Neural cell (in vitro differentiated cells): ENCODE measurements at regions not wholly inside any gene's neighbourhood (a gene's known extent, or its start where the extent isn't known, plus 50 kb on each side); places are given as distances from the start of the nearest gene placed in this dataset.

Experiments used
- H2AFZ ChIP-seq: fragments of 200-600, 300-800 bp; sonication (generic), shearing (Covaris generic); 2 replicates; pipeline ENCODE4 v1.6.0; 2014; ENCODE audit warnings: low read depth, mild to moderate bottlenecking, antibody characterized with exemption, low read length, moderate library complexity
- H3F3A ChIP-seq: fragments of 200-600 bp; shearing (Covaris generic); 2 replicates; pipeline ENCODE4 v1.6.1; 2016; ENCODE audit warnings: mild to moderate bottlenecking, moderate library complexity, mixed read lengths, antibody characterized with exemption, low read length; ENCODE audit not compliant: insufficient read depth, poor library complexity, severe bottlenecking
- H3K27ac ChIP-seq: fragments of 200-600, 300-800 bp; sonication (generic), shearing (Covaris generic); 2 replicates; pipeline ENCODE4 v1.5.1; 2014; ENCODE audit warnings: mild to moderate bottlenecking, low read length, moderate library complexity
- H3K27me3 ChIP-seq: fragments of 300-800, 200-600 bp; sonication (generic), shearing (Covaris generic); 2 replicates; pipeline ENCODE4 v1.6.0; 2014; ENCODE audit warnings: mild to moderate bottlenecking, low read depth, low read length, moderate library complexity; ENCODE audit not compliant: insufficient read depth
- H3K36me3 ChIP-seq: fragments of 300-800, 200-600 bp; sonication (generic), shearing (Covaris generic); 2 replicates; pipeline ENCODE4 v1.5.1; 2014; ENCODE audit warnings: mild to moderate bottlenecking, antibody characterized with exemption, low read length, moderate library complexity; ENCODE audit not compliant: insufficient read depth
- H3K4me2 ChIP-seq: fragments of 300-800, 200-600 bp; sonication (generic), shearing (Covaris generic); 2 replicates; pipeline ENCODE4 v1.6.0; 2014; ENCODE audit warnings: mild to moderate bottlenecking, low read length
- H3K4me3 ChIP-seq: fragments of 300-800, 200-600 bp; sonication (generic), shearing (Covaris generic); 2 replicates; pipeline ENCODE4 v1.5.1; 2014; ENCODE audit warnings: mild to moderate bottlenecking, low read length, moderate library complexity
- H3K79me2 ChIP-seq: fragments of 200-600 bp; shearing (Covaris generic); replicated peaks from 2 replicates; pipeline ENCODE4 v1.6.0; 2014; ENCODE audit warnings: mild to moderate bottlenecking, low read length, moderate library complexity; ENCODE audit not compliant: insufficient read depth
- H3K9ac ChIP-seq: fragments of 300-800, 200-600 bp; sonication (generic), shearing (Covaris generic); 2 replicates; pipeline ENCODE4 v1.6.1; 2016; ENCODE audit warnings: mild to moderate bottlenecking, low read length, mixed read lengths
- H3K9me2 ChIP-seq: fragments of 200-600 bp; shearing (Covaris generic); 2 replicates; pipeline ENCODE4 v1.6.1; 2016; ENCODE audit warnings: mild to moderate bottlenecking, low read length, mixed read lengths; ENCODE audit not compliant: insufficient read depth
- H3K9me3 ChIP-seq: fragments of 200-600, 300-800 bp; sonication (generic), shearing (Covaris generic); 2 replicates; pipeline ENCODE4 v1.6.1; 2016; ENCODE audit warnings: mild to moderate bottlenecking, mixed run types, low read length, moderate library complexity, mixed read lengths
- H4K20me1 ChIP-seq: fragments of 200-600 bp; shearing (Covaris generic); 2 replicates; pipeline ENCODE4 v1.6.1; 2016; ENCODE audit warnings: mild to moderate bottlenecking, mixed run types; ENCODE audit not compliant: insufficient read depth
- CTCF ChIP-seq: fragments of 450-650 bp; IDR thresholded peaks from 2 replicates; pipeline ENCODE4 v1.5.1; 2014; ENCODE audit warnings: antibody characterized with exemption, mild to moderate bottlenecking, moderate library complexity; ENCODE audit not compliant: poor library complexity, severe bottlenecking
- EP300 ChIP-seq: fragments of 450-650 bp; conservative IDR thresholded peaks from 2 replicates; pipeline ENCODE4 v1.6.1; 2014; ENCODE audit warnings: antibody characterized with exemption, mild to moderate bottlenecking, moderate library complexity; ENCODE audit not compliant: poor library complexity, severe bottlenecking
- EZH2 ChIP-seq: fragments of 200-600, 300-800 bp; shearing (Covaris generic), sonication (generic); IDR thresholded peaks from 2 replicates; pipeline ENCODE4 v1.6.1; 2014; ENCODE audit warnings: antibody characterized with exemption, low read length, borderline replicate concordance, mild to moderate bottlenecking; ENCODE audit not compliant: insufficient read depth, poor library complexity, severe bottlenecking
- MXI1 ChIP-seq: fragments of 450-650 bp; conservative IDR thresholded peaks from 2 replicates; pipeline ENCODE4 v1.6.1; 2014; ENCODE audit warnings: antibody characterized with exemption, mild to moderate bottlenecking; ENCODE audit not compliant: poor library complexity, severe bottlenecking
- POLR2AphosphoS5 ChIP-seq: IDR thresholded peaks from 2 replicates; pipeline ENCODE4 v1.6.1; 2012
- RAD21 ChIP-seq: fragments of 450-650 bp; conservative IDR thresholded peaks from 2 replicates; pipeline ENCODE4 v1.6.1; 2014; ENCODE audit warnings: antibody characterized with exemption, mild to moderate bottlenecking, moderate library complexity
- REST ChIP-seq: IDR thresholded peaks from 2 replicates; pipeline ENCODE4 v1.6.1; 2012; ENCODE audit warnings: borderline replicate concordance
- SMC3 ChIP-seq: fragments of 450-650 bp; conservative IDR thresholded peaks from 2 replicates; pipeline ENCODE4 v1.6.1; 2014; ENCODE audit warnings: antibody characterized with exemption, mild to moderate bottlenecking, moderate library complexity; ENCODE audit not compliant: poor library complexity
- TAF1 ChIP-seq: IDR thresholded peaks from 2 replicates; pipeline ENCODE4 v1.6.1; 2012; ENCODE audit warnings: low read depth

- Histone ChIP-seq H3K4me2 (no peak overlapping the region), H3K9me3 (no peaks in the 10 kb centered on the region), H3K9ac (no peak overlapping the region), H3K27ac (peak overlapping the region; percentile 30), H3K36me3 (no peaks in the 10 kb centered on the region), H3K27me3 (no peaks in the 10 kb centered on the region), H2AFZ (no peak overlapping the region), H4K20me1 (no peaks in the 10 kb centered on the region), H3F3A (no peaks in the 10 kb centered on the region), H3K4me3 (no peak overlapping the region), H3K9me2 (no peaks in the 10 kb centered on the region), H3K79me2 (no peaks in the 10 kb centered on the region)
- no peak for TF ChIP-seq TAF1
- TF ChIP-seq CTCF = no peak
- TF ChIP-seq EZH2 = no peak
These were observed 247.4 kb downstream of the GPAM start for GRCh38 chr10:111936143-111936542.

GRCh38 chr10:111944331-111944730 is 239.2 kb downstream of the GPAM start:
- H3K4me2 ChIP-seq = no peak overlapping the region
- H3K9me2 ChIP-seq = no peaks in the 10 kb centered on the region
- H3K9me3 ChIP-seq = peaks cover 3% of the 10 kb centered on the region
- no peaks in the 10 kb centered on the region for H3F3A ChIP-seq
- no peaks in the 10 kb centered on the region for H3K36me3 ChIP-seq
- H3K27ac ChIP-seq = no peak overlapping the region
- TF ChIP-seq EP300 (no peak), POLR2AphosphoS5 (no peak), TAF1 (no peak), RAD21 (no peak), REST (no peak), EZH2 (no peak), CTCF (no peak), MXI1 (no peak), SMC3 (no peak)
- no peaks in the 10 kb centered on the region for H3K27me3 ChIP-seq
- no peaks in the 10 kb centered on the region for H4K20me1 ChIP-seq
- no peak overlapping the region for H3K9ac ChIP-seq
- no peak overlapping the region for H3K4me3 ChIP-seq
- no peaks in the 10 kb centered on the region for H3K79me2 ChIP-seq
- no peak overlapping the region for H2AFZ ChIP-seq
